ENCODE measurements at regions not wholly inside any gene's neighbourhood (a gene's known extent, or its start where the extent isn't known, plus 50 kb on each side); places are given as distances from the start of the nearest gene placed in this dataset.

GRCh38 chr2:67567886-67568285, 170.8 kb downstream of the ETAA1 start:
- no peaks in the 10 kb centered on the region for H3K36me3 ChIP-seq
- peaks cover 0 to 12% (median 0%) of the 10 kb centered on the region in 11 donors for H3K9me3 ChIP-seq
- TF ChIP-seq CTCF (IDR thresholded peaks at IDR 0.05): no peak
- intact Hi-C loops (cut with DNase I): loop anchor here in 1 of 10 donors (10.0 kb wide), 1 partner anchor 1133 kb away; the partner anchor contains the start of gene MEIS1
- ATAC-seq (no peak), DNase-seq (no peak)
- H3K4me3 ChIP-seq: no peak overlapping the region
- peak overlapping the region in 1 of 10 donors; percentile 79 for H3K27ac ChIP-seq
- H3K27me3 ChIP-seq: no peaks in the 10 kb centered on the region
- peaks cover 0 to 3% (median 0%) of the 10 kb centered on the region in 9 donors for H3K4me1 ChIP-seq

GRCh38 chr2:67570611-67571010, 173.5 kb downstream of the ETAA1 start:
- intact Hi-C loops (cut with DNase I): no loop called here
- ATAC-seq (no peak), DNase-seq (no peak)
- Histone ChIP-seq H3K27me3 (no peaks in the 10 kb centered on the region), H3K36me3 (no peaks in the 10 kb centered on the region), H3K4me3 (no peak overlapping the region), H3K4me1 (no peaks in the 10 kb centered on the region), H3K9me3 (peaks cover 0 to 12% (median 0%) of the 10 kb centered on the region in 11 donors), H3K27ac (no peak overlapping the region)
- WGBS, 2 donors: 46 to 70% methylated on average over 2 of the region's 2 CpGs
- no peak for TF ChIP-seq CTCF (IDR thresholded peaks at IDR 0.05)

- no peak for TF ChIP-seq CTCF (IDR thresholded peaks at IDR 0.05)
- DNase-seq: no peak
- peaks cover 0 to 13% (median 0%) of the 10 kb centered on the region in 11 donors for H3K9me3 ChIP-seq
- H3K27ac ChIP-seq: no peak overlapping the region
- no peaks in the 10 kb centered on the region for H3K36me3 ChIP-seq
- no peak overlapping the region for H3K4me3 ChIP-seq
- peak in 2 of 8 donors; percentile 29 to 42 for ATAC-seq
- intact Hi-C loops (cut with DNase I): no loop called here
- H3K27me3 ChIP-seq: no peaks in the 10 kb centered on the region
- H3K4me1 ChIP-seq: no peaks in the 10 kb centered on the region
Measured at GRCh38 chr2:67571785-67572718, 174.9 kb downstream of the ETAA1 start.

GRCh38 chr2:67572721-67573435, 175.7 kb downstream of the ETAA1 start:
- no peak for DNase-seq

More at GRCh38 chr2:67572721-67573435, 175.7 kb downstream of the ETAA1 start:
- H3K4me1 ChIP-seq: no peaks in the 10 kb centered on the region
- peak in 3 of 8 donors; percentile 34 to 63 (median 37) for ATAC-seq
- no peaks in the 10 kb centered on the region for H3K36me3 ChIP-seq
- H3K27ac ChIP-seq: no peak overlapping the region
- no peaks in the 10 kb centered on the region for H3K27me3 ChIP-seq
- TF ChIP-seq CTCF (IDR thresholded peaks at IDR 0.05): no peak
- WGBS, 2 donors: 53 to 59% methylated on average over 3 of the region's 3 CpGs
- peaks cover 0 to 22% (median 0%) of the 10 kb centered on the region in 11 donors for H3K9me3 ChIP-seq
- H3K4me3 ChIP-seq: no peak overlapping the region
- intact Hi-C loops (cut with DNase I): no loop called here

Data from heart right ventricle (tissue), 16 donors.